Limb (tissue), 2 donors: ENCODE measurements at regions not wholly inside any gene's neighbourhood (a gene's known extent, or its start where the extent isn't known, plus 50 kb on each side); places are given as distances from the start of the nearest gene placed in this dataset.
"Not testable (repeated sequence)": the region's sequence is repeated elsewhere in the genome, so short reads cannot be mapped to it uniquely, and the experiment has no call there.

Experiments
- DNase-seq, 2 donors: peaks; one replicate each; pipeline ENCODE4 v3.0.0-alpha.2; 2016; ENCODE audit errors: extremely low spot score in 2 of 2

DNA sequence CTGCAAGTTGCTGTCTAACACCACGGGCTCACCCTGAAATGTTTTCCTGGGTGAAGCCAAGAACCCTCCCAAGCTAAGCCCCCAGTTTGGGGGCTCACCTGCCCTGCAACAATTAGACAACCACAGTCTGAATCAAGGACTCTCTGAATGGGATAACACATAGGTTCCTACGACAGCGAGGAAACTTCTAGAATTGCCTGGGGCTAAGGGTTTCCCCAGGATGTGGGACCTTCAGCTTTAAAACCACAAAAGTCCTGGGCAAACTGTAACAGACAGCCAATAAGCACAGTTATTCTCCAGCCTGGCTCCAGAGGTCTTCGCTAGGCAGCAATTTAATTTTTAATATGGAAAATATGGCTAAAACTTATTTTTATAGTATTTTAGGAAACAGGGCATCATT lies 162.6 kb downstream of the PRKX start:
- no peak for DNase-seq

DNA sequence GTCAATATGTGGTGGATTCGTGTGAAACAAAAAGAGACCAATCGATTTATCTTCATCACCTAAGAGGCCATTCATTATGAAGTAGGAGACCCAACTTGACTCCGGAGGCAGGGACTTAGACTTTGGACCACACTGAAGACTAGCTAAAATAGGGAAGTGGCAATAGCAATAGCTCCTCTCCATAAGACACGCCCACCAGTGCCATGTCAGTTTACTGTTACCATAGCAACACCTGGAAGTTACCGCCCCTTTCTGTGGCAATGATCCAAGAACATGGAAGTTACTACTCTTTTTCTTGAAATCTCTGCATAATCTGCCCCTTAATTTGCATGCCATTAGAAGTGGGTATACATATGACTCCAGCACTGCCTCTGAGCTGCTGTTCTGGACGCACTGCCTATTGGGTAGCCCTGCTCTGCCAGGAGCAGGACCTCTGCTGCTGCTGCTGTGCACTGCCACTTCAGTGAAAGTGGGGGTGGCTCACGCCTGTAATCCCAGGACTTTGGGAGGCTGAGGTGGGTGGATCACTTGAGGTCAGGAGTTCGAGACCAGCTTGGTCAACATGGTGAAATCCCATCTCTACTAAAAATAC lies 163.2 kb downstream of the PRKX start:
- DNase-seq = no peak

DNA sequence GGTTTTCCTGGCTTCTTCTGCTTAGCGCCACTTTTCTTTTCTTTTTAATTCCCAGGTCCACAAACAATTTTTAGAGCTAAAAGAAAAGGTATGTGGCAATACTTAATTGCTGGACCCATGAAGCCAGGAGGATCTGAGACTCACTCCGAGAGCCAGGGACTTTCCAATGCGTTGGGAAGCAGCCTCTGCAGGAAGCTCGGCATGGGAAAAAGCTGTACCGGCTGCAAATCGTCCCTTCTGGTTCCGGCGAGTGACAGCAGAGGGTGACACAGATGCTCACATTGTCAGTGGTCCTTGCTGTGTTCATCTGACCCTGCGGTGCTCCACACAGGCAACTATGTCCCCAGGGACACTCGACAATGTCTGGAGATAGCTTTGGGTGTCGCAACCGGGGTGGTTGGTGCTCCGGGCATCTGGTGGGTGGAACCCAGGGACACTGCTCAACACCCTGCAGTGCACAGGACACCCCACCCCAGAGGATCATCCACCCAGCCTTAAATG lies 164.0 kb downstream of the PRKX start:
- DNase-seq = no peak

DNA sequence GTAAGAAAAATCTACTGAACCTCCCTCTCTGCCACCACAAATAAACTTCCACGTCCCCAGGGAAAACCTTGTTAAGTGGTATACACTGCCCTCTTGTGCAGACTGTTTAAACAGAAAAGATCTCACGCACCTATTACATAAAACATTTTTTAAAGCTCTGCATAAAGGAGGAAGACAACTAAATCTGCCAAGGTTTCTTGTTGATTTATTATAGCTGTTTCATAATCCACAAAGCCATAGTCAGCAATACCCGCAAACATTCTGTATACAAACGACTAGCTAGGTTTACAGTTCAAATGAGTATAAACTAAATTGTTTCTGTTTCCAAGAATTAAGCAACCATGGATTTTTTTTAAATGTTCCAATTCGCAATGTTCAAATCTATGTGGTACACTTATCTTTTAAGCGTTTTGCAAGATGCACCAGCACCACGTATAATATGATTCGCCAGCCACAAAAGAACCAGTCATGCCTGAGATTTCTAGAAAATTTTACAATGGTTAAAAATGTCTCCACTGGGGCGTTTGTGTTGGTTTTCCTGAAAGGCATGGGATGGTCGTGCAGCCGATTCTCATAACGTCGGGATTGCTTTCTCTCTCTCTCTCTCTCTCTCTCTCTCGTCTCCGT lies 164.6 kb downstream of the PRKX start:
- peak in 1 of 2 donors; percentile 62 for DNase-seq

DNA sequence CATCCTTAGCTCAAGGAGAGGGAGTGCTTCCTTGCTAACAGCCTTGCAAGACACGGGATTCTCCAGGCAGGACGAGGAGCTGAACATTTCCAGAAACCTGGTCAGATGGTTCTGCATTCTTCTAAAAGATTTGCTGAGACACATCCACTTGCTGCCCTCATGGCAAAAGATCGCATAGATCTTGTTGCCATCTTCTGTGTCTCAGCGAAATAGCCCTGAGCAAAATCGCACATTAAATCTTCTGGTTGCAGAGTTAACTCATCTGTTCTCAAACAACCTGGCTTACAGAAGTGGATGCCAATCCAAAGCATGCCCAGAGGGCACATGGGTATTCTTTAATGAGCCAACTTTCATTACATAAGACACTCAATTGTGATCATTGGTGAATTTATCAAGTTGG lies 167.5 kb downstream of the PRKX start:
- no peak for DNase-seq

DNA sequence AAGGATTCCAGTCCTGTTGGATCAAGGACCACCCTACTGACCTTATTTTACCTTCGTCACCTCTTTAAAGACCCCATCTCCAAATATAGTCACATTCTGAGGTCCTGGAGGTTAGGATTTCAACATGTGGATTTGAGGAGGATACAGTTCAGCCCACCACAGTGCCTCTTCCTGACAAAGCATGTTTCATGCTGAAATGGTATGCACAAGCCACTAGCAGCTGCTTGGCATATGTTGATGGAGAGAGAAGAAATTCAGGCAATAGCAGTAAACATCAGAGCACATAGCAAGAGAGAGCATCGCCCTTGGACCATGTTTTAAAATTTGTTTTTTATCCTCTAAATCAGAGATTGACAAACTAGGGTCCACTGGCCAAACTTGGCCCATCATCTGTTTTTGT lies 172.1 kb downstream of the PRKX start:
- DNase-seq = no peak

DNA sequence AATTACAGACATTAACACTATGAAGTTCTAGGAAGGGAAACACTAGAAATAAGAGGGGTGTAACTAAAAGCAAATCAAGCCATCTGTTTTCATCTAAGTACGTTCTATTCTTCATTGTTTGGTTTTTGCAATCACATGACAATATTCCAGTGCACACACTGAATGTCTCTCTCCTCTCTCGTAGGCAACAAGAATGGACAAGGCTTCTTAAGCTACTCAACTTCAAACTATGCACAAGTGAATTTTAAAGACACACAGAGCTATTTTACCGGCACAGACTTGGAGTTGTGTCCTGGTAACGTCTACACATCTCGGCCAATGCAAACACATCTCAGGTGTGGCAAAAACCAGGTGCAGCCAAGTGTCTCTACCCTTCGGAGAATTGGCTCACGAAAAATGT lies 173.3 kb downstream of the PRKX start:
- no peak for DNase-seq

DNA sequence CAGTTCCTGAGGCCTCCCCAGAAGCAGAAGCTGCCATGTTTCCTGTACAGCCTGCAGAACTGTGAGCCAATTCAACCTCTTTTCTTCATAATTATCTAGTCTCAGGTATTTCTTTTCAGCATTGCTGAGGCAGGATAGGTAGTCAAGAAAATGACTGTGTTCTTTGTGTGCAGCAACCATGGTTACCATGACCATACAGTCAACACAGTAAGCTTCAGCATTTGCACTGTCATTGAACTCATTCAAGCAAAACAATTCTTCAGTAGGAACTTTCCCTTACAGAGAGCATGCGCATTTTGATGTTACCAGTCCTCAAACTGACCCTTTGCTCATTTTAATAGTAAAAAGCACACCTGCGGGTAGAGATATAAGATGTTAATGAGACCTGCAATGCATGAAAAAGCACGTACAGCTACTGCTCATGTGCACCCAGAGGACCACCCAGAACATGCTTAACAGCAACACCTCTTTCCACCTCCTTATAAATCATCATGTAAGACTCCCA lies 180.8 kb downstream of the PRKX start:
- no peak for DNase-seq

DNA sequence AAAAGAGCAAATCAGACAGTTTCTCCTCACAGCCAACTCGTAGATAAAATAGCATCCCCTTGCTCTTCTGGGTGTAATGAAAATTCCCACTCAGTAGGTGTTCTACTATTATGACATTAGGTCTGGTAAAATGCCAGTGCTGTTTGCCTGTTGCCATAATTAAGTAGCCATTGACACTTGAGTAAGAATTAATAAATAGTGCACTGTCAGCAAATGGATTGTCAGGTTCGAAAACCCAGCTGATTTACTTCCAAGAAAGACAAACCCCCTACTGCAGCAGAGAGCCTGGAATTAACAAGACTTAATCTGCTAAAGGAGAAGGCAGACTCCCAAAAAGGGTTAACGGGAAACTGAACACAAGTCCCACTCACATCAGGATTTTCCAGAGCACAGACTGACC lies 182.0 kb downstream of the PRKX start:
- DNase-seq = not testable (repeated sequence)

DNA sequence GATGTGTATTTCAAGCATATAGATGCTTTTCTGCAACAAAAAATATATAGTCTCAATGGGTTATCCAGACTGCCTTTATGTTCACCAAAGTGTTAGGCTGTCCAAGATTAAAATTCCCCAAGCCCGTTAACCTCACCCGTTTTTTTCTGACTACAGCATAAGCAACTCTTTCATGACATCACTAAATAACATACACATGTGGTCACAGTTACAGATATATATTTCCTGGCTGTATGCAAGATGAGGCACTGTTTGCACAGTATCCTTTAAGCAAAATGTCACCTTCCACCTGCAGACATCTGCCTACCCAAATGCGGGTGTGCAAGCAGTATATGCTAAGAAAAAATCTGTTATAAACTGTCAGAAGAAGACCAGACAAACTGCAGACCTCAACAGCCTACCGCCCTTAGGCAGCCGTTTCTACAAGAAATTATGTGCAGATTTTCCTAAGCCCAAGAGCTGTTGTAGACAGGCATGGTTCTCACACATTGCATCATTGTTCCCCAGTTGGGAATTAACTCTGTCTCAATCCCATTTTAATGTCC lies 183.1 kb upstream of the MXRA5 start:
- DNase-seq = no peak

DNA sequence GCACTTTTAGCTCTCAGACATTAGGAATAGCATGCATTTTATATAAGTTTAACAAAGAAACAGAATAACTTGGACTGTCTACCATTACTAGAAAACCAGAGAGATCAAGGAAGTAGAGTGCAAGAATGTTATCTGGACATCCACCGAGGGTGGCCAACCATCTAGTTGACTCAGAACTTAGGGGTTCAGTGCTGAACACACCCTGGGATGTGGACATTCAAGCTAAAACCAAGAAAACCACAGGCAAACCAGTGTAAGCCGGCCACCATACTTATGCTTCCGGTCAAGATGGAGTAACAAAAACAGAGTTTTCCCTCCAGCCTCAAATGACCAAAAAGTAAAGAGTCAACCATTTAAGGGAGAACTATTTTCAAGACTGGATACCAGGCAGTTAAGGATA lies 181.4 kb upstream of the MXRA5 start:
- DNase-seq = no peak

DNA sequence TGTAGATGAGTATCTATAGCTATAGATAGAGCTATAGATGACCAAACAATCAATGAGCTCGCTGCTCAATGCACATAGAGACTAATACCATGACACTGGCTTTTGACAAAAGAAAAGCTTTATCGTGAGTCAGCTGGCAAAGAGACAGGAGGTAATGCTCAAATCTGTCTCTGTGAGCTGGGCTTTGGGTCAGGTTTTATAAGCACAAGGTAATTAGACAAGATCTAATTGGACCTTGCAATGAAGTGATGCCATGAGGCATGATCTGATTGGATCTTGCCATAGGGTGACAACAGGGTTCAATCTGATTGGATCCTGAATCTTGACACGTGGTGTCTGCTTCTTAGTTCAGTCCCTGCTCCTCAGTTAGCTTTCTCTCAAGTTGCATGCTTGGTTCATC lies 180.7 kb upstream of the MXRA5 start:
- no peak for DNase-seq

DNA sequence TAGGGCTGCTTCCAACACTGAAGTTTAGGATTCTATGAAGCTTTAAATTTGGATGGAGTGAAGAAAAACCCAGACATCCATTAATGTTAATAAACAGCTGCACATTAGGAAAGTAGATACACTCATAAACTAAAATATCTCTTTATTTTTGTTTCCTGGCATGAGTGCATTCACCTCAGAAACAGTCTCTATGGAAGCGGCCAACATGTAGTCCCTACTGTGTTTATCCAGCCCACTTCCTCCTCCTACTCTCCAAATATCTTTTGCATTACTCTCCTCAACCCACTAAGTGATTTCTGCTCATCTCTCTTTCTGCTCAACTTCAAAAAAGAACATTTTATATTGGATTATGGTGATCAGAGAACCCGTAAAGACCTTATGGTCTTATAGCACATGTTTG lies 180.3 kb upstream of the MXRA5 start:
- DNase-seq = no peak

DNA sequence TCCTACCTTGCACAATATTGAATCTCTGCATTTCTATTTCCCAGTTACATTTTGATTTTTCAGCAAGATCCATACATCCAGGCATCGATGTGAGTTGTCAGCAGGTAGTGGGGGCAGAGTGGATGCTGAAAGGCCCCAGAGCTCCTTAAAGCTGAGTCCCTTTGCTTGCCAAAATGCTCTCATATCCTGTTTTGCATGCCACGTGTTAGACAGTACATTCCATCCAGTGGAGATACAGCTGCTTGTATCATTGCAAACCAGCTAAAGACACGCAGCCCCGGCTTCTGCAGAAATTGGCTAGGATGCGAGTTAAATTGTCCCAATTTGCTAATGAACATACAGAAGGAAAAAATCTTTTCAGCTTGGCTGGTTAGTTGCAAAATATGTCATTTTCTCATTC lies 179.6 kb upstream of the MXRA5 start:
- no peak for DNase-seq

DNA sequence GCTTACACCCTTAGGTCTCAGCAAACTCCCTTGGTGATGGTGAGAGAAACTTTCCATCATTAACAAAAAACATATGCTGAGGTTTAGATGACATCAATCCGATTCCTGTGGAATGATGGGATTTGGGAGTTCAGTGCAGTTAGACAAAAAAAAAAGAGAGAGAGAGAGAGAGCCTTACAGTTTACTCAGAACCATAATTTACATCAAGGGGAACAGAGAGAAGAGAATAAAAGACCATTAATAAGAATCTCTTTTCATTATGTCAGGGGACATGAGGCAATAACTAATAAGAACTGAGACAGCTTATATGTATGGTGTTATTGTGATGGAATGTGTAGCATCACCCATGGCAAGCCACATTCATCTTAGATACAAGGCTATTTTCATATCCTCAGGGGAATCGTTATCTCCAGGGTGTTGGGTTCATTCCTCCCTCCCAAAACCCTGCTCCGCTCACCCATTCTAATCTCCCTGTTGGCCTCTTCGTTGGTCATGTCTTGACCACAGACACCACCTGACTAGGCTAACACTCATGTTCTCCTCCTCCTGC lies 175.7 kb upstream of the MXRA5 start:
- DNase-seq = peak in 1 of 2 donors; percentile 19

DNA sequence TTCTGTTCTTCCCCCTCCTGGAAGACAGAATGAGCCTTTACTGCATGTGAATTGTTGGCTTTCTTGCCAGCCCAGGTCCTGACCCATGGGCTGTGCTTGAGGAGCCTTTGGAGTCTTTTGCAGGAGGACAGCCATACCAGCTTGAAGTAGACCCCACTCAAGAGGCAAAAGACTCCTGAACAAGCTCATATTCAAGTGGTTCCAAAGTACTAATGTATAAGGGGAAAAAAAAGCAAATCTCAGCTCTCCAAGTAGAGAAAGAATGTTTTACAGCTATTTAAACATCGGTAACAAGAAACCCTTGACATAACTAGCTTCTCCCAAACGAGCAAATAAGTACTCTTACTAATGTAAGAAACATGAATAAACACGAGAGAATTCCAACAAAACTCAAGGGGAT lies 174.9 kb upstream of the MXRA5 start:
- DNase-seq = peak in 1 of 2 donors; percentile 15

DNA sequence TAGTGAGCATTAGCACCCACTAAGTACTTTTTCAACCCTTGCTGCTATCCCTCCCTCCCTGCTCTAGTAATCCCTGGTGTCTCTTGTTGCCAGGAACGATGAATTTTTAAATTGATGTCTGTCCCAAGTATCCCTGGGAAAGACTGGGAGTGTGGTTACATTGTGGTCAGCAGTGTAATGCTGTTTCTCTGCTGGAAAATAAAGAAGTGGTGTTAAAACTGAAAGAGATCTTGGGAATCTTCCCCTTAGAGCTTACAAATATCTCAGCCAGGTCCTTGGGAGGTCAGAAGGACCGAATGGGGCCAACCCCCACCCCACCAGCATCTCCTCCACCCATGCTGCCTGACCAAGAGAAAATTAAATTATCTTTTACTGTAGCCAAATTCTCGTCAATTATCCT lies 174.5 kb upstream of the MXRA5 start:
- DNase-seq = no peak

DNA sequence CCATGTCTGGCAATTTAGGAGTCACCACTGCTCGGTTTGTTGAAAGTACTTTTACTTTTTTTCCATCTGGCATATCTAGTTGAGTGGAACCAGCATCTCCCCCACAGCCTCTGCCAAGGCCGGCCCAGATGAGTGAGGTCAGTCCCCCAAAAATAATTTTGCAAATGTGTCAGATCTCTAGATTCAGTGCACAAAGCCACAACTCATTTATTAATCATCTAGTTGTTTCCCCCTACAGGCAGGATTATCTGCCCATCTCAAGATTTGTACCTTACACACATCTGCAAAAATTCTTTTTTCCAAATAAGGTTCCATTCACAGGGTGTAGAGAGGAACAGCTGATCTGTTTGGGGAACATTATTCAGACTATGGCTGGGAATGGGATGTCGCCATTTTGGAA lies 174.0 kb upstream of the MXRA5 start:
- no peak for DNase-seq

DNA sequence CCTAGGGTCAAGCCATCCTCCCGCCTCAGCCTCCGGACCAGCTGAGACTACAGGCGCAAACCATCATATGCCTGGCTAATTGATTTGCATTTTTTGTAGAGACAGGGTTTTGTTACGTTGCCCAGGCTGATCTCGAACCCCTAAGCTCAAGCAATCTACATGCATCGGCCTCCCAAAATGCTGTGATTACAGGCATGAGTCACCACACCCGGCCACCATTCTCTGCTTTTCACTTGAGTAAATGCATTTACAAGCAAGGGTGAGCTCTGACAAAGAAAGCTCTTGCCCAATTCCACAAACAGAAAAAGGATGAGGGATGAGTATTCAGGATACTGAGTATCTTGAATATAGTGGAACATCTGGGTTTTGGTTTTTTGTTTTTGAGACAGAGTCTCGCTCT lies 172.9 kb upstream of the MXRA5 start:
- DNase-seq = not testable (repeated sequence)

DNA sequence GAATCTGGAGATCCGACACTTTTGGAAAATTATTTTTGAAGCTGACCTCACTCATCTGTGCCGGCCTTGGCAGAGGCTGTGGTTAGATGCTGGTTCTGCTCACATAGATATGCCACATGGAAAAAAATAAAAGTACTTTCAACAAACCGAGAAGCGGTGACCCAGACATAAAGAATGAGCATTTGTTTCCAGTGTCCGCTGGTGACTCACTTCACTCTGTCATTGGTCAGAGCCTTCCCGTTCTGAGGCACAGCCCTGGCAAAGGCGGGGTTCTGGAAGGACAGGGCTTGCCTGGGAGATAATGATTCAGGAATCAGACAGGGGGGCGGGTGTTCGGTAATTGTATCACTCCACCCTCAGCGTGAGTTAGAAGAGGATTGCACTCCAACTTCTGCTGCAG lies 172.4 kb upstream of the MXRA5 start:
- no peak for DNase-seq

DNA sequence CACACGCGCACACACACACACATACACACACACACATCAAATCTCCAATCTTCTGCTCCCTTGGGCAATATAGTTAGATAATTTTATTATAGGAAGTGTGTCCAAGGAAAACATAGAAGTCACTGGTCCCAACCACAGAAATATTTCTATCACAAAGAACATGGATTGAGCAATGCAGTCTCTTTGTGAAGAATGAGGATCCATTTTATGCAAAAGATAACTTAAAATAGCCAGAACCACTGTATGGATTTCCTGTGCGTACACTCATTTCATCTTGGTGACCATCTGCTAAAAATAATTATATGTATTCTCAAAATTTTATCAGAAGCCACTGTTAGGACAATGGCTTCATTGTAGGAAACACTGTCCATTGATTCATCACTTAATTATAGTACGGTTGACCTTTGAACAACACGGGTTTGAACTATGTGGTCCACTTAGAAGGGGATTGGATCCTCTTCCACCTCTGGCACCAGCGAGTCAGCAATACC lies 169.6 kb upstream of the MXRA5 start:
- no peak for DNase-seq

DNA sequence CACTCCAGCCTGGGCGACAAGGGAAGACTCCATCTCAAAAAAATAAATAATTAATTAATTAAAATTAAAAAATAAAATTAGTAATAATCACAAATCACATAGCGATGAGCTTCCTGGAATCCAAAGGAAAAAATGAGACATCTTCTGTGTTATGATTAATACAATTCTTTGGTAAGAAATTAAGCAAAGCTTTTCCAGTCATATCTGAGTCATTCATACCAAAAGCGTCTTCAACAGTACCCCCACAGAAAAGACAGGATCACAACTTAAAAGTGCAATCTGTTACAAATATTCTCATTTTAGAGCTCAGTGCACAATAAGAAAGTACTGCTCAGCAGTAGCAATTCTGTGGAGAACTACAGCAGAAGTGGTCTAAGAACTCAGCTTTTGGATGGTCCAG lies 168.5 kb upstream of the MXRA5 start:
- DNase-seq = no peak

DNA sequence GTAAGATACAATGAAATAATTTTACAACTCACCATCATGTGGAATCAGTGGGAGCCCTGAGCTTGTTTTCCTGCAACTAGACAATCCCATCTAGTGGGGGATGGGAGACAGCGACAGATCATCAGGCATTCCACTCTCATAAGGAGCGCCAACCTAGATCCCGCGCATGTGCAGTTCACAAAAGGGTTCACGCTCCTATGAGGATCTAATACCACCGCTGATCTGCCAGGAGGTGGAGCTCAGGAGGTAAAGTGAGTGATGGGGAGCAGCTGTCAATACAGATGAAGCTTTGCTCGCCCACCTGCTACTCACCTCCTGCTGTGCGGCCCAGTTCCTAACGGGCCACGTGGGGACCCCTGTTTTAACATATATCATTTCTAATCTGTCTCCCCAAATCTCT lies 165.7 kb upstream of the MXRA5 start:
- not testable (repeated sequence) for DNase-seq
